Neural cell (in vitro differentiated cells): ENCODE measurements at regions not wholly inside any gene's neighbourhood (a gene's known extent, or its start where the extent isn't known, plus 50 kb on each side); places are given as distances from the start of the nearest gene placed in this dataset.

Source experiments
- EZH2 ChIP-seq: fragments of 200-600, 300-800 bp; shearing (Covaris generic), sonication (generic); IDR thresholded peaks from 2 replicates; pipeline ENCODE4 v1.6.1; 2014; ENCODE audit warnings: antibody characterized with exemption, low read length, borderline replicate concordance, mild to moderate bottlenecking; ENCODE audit not compliant: insufficient read depth, poor library complexity, severe bottlenecking
- RAD21 ChIP-seq: fragments of 450-650 bp; conservative IDR thresholded peaks from 2 replicates; pipeline ENCODE4 v1.6.1; 2014; ENCODE audit warnings: antibody characterized with exemption, mild to moderate bottlenecking, moderate library complexity
- TF ChIP-seq, protein P1 (sequence below): fragments of 450-650 bp; IDR thresholded peaks from 2 replicates; pipeline ENCODE4 v1.5.1; 2014; ENCODE audit warnings: antibody characterized with exemption, mild to moderate bottlenecking, moderate library complexity; ENCODE audit not compliant: poor library complexity, severe bottlenecking

- no peak for TF ChIP-seq RAD21
- TF ChIP-seq, protein P1, sequence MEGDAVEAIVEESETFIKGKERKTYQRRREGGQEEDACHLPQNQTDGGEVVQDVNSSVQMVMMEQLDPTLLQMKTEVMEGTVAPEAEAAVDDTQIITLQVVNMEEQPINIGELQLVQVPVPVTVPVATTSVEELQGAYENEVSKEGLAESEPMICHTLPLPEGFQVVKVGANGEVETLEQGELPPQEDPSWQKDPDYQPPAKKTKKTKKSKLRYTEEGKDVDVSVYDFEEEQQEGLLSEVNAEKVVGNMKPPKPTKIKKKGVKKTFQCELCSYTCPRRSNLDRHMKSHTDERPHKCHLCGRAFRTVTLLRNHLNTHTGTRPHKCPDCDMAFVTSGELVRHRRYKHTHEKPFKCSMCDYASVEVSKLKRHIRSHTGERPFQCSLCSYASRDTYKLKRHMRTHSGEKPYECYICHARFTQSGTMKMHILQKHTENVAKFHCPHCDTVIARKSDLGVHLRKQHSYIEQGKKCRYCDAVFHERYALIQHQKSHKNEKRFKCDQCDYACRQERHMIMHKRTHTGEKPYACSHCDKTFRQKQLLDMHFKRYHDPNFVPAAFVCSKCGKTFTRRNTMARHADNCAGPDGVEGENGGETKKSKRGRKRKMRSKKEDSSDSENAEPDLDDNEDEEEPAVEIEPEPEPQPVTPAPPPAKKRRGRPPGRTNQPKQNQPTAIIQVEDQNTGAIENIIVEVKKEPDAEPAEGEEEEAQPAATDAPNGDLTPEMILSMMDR: no peak
- no peak for TF ChIP-seq EZH2
These were observed 345.6 kb downstream of the GRB14 start for GRCh38 chr2:164275659-164276058.
